BJ (cell line): ENCODE measurements at regions not wholly inside any gene's neighbourhood (a gene's known extent, or its start where the extent isn't known, plus 50 kb on each side); places are given as distances from the start of the nearest gene placed in this dataset.

Source experiments
- CTCF ChIA-PET: fragments of 350-600 bp; formaldehyde crosslinking; extraction: SDS; loops from one replicate; lab custom pipeline; 2021; ENCODE audit warnings: antibody characterized with exemption, inconsistent platforms; lab: Yijun Ruan, JAX
- POLR2A ChIA-PET: fragments of 300-600 bp; sonication (Branson Sonifier 250); formaldehyde crosslinking; extraction: SDS; loops from one replicate; lab custom pipeline; 2021; ENCODE audit warnings: antibody characterized with exemption; lab: Charles Lee
- DNase-seq: peaks from one replicate; pipeline ENCODE4 v3.0.0-alpha.2; 2011; ENCODE audit warnings: low read depth
- H3K27me3 ChIP-seq: 2 replicates; pipeline ENCODE4 v1.6.0; 2011; ENCODE audit warnings: low read length; ENCODE audit not compliant: control insufficient read depth, insufficient read depth
- H3K36me3 ChIP-seq: 2 replicates; pipeline ENCODE4 v1.5.1; 2011; ENCODE audit warnings: low read length; ENCODE audit not compliant: control insufficient read depth, insufficient read depth
- H3K4me3 ChIP-seq: 2 replicates; pipeline ENCODE4 v1.5.1; 2011; ENCODE audit warnings: low read depth, mild to moderate bottlenecking, control low read depth, low read length
- TF ChIP-seq, protein P1 (sequence below): IDR thresholded peaks from 2 replicates; pipeline ENCODE4 v1.5.1; 2011; ENCODE audit warnings: low read depth, mild to moderate bottlenecking, control low read depth, inconsistent platforms, low read length, moderate library complexity; ENCODE audit not compliant: insufficient read depth

DNA sequence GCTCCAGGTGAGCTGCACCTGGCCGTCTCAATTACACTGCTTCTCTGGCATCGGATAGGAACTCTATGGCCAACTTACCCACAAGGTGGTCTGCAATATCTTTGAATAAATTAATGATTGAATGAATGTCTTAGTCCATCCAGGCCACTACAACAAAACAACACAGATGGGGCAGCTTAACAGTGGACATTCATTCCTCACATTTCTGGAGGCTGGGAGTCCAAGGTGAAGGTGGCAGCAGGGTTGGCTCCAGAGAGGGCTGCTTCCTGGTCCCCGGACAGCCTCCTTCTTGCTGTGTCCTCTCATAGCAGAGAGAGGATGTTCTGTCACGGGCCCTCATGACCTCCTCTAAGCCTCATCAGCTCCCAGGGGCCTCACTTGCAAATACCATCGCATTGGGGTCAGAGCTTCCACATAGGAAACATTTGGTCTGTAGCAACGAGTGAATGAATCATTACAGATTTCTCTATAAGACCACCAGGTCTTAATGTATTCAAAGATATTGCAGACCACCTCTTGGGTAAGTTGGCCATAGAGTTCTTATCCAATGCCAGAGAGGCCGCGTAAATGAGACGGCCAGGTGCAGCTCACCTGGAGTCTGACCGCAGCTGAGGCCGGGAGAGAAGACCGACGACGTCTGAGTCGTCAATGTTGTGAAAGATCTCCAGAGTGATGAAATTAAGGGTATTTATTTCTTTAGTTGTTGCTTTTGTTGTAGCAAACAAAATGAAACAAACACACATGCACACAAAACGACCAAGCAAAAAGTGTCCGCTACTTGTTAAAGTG, 182.7 kb upstream of the C14orf180 start:
- DNase-seq, result no peak
- ChIA-PET CTCF (no interaction called here), POLR2A (no interaction called here)
- TF ChIP-seq, protein P1, sequence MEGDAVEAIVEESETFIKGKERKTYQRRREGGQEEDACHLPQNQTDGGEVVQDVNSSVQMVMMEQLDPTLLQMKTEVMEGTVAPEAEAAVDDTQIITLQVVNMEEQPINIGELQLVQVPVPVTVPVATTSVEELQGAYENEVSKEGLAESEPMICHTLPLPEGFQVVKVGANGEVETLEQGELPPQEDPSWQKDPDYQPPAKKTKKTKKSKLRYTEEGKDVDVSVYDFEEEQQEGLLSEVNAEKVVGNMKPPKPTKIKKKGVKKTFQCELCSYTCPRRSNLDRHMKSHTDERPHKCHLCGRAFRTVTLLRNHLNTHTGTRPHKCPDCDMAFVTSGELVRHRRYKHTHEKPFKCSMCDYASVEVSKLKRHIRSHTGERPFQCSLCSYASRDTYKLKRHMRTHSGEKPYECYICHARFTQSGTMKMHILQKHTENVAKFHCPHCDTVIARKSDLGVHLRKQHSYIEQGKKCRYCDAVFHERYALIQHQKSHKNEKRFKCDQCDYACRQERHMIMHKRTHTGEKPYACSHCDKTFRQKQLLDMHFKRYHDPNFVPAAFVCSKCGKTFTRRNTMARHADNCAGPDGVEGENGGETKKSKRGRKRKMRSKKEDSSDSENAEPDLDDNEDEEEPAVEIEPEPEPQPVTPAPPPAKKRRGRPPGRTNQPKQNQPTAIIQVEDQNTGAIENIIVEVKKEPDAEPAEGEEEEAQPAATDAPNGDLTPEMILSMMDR, result no peak
- Histone ChIP-seq H3K4me3 (no peak overlapping the region), H3K36me3 (no peaks in the 10 kb centered on the region), H3K27me3 (no peaks in the 10 kb centered on the region)

DNA sequence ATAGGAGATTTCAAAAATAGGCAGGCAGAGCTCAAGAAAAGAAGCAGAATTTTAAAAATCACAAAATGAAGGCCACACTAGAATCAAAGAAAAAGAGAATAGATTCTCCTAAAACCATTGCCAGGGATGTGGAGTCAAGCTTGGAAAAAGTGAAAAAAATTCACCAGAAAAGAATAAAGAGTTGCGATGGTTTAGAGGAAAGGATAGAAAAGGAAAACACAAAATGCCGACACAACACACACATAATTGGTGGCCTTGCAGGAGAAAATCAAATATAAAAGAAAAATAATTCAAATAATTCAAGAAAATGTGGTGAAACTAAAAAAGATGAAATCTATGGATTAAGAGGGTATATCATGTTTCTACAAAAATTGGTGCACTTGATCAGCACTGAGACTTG, 181.6 kb upstream of the C14orf180 start:
- DNase-seq, result no peak
- Histone ChIP-seq H3K4me3 (no peak overlapping the region), H3K27me3 (no peaks in the 10 kb centered on the region), H3K36me3 (no peaks in the 10 kb centered on the region)
- TF ChIP-seq, protein P1, result no peak
- ChIA-PET CTCF (no interaction called here), POLR2A (no interaction called here)

DNA sequence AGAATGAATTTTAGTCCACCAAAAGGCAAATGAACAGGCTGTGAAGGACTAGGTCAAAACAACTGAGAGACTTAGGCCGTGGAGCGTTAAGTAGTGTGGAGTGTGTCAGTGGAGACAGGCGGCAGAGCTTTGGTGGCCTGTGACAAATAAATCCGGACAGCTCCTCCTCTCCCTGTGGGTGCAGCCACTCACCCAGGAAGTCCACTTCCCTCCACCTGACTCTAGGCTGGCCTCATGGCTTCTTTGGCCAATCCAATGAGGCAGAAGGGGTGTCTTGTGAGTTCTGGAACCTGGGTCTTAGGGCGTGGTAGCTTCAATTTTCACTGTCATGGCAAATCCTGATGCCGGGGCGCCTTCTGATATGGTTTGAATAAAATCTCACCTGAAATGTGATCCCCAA, 180.9 kb upstream of the C14orf180 start:
- CTCF ChIA-PET, result interaction anchor here (0.7 kb wide), 1 partner anchor 9 kb away, joined by 3 read pairs; no protein-coding TSS in a partner anchor

DNA sequence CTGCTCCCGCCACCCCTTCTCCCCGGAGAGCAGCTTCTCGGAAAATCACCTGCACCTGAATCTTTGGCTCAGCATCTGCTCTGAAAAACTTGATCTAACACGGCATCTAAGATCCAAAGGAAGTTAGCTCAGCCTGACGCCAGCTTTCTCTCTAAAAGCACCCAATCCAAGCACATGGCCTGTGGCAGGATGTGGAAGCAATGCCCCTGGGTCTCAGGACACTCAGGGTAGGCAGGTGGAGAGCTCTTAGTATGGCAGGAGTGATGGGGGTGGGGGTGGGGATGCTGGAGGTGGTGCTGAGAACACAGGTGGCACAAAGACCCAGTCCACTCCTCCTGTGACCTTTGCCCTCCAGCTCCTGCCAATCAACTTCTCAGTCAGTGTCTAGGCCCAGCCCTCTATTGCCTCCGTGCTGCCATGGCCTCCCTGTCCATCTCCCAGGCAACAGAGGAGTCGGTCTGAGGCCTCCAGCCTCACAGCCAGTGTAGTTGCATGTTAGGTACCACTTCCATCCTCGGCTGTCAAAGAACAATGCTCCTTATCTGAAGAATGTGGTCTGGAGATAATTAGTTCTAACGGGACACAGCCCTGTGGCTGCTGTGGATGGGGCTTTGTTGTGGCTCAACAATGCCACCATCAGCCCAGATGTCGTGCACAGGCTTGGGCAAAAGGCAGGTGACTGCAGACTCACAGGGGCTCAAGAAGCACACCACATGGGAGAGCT, 180.0 kb upstream of the C14orf180 start:
- Histone ChIP-seq H3K4me3 (no peak overlapping the region), H3K36me3 (no peaks in the 10 kb centered on the region), H3K27me3 (no peaks in the 10 kb centered on the region)
- no peak for DNase-seq
- ChIA-PET CTCF (interaction anchor here (0.6 to 0.7 kb wide), 3 partner anchors 8 to 61 kb away, joined by 3 read pairs; no protein-coding TSS in a partner anchor), POLR2A (no interaction called here)
- TF ChIP-seq, protein P1, result no peak

More for the DNA sequence above, 180.9 kb upstream of the C14orf180 start:
- no peaks in the 10 kb centered on the region for H3K27me3 ChIP-seq
- no peaks in the 10 kb centered on the region for H3K36me3 ChIP-seq
- DNase-seq, result no peak
- H3K4me3 ChIP-seq, result no peak overlapping the region
- TF ChIP-seq, protein P1, result no peak
- POLR2A ChIA-PET, result no interaction called here

DNA sequence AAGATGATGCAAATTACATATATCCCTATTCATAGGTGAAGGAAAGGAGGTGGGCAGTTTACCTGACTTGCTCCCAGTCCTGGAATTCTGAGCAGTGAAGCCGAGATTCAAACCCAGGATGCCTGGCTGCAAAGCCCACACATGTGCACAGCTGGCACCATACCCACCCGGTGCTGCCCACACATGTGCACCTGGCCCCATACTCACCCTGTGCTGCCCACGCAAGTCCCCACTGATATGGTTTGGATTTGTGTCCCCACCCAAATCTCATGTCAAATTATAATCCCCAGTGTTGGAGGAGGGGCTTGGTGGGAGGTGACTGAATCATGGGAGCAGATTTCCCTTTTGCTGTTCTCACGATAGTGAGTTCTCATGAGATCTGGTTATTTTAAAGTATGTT, 179.2 kb upstream of the C14orf180 start:
- TF ChIP-seq, protein P1, result no peak
- ChIA-PET CTCF (no interaction called here), POLR2A (no interaction called here)
- Histone ChIP-seq H3K4me3 (no peak overlapping the region), H3K27me3 (no peaks in the 10 kb centered on the region), H3K36me3 (no peaks in the 10 kb centered on the region)
- no peak for DNase-seq
